SK-N-SH (cell line): ENCODE measurements at regions not wholly inside any gene's neighbourhood (a gene's known extent, or its start where the extent isn't known, plus 50 kb on each side); places are given as distances from the start of the nearest gene placed in this dataset.

Experiments
- CTCF ChIA-PET: fragments of 300-600, 350-600 bp; formaldehyde crosslinking; extraction: SDS; loops from one replicate; lab custom pipeline; 2021; lab: Yijun Ruan, JAX
- POLR2A ChIA-PET: fragments of 350-600 bp; sonication (Branson Sonifier 250); formaldehyde crosslinking; extraction: SDS; loops from one replicate; lab custom pipeline; 2020; ENCODE audit warnings: antibody characterized with exemption, inconsistent platforms; lab: Yijun Ruan, JAX
- DNase-seq: peaks from one replicate; pipeline ENCODE4 v3.0.0; 2012
- H2AFZ ChIP-seq: fragments of 200-600 bp; sonication (generic); 2 replicates; pipeline ENCODE4 v1.8.1; 2016; ENCODE audit warnings: antibody characterized with exemption, mild to moderate bottlenecking, low read depth
- H3F3A ChIP-seq: fragments of 200-600 bp; sonication (generic); replicated peaks from 2 replicates; pipeline ENCODE3; 2016; ENCODE audit warnings: antibody characterized with exemption, mild to moderate bottlenecking; ENCODE audit not compliant: insufficient read depth
- H3K27ac ChIP-seq, 2 experiments: fragments of 200-500 bp in 1 of 2; fragments of 200-600 bp in 1 of 2; sonication (Bioruptor generic) in 1 of 2; sonication (generic), shearing (Covaris generic) in 1 of 2; 2 replicates each; pipeline versions ENCODE4 v1.5.1 to v1.6.1; 2014 to 2016; ENCODE audit warnings: low read depth in 2 of 2, inconsistent platforms in 1 of 2, low read length in 1 of 2, mild to moderate bottlenecking in 1 of 2, mixed read lengths in 1 of 2
- H3K27me3 ChIP-seq: fragments of 200-600 bp; sonication (generic), shearing (Covaris generic); 2 replicates; pipeline ENCODE4 v1.6.1; 2016; ENCODE audit warnings: mixed run types; ENCODE audit not compliant: insufficient read depth
- H3K36me3 ChIP-seq, 2 experiments: fragments of 200-500 bp in 1 of 2; fragments of 200-600 bp in 1 of 2; sonication (Bioruptor generic) in 1 of 2; sonication (generic) in 1 of 2; replicated peaks in 1 of 2; 2 replicates each; pipeline versions ENCODE3 to v1.5.1; 2014 to 2016; ENCODE audit warnings: low read length in 1 of 2, mild to moderate bottlenecking in 1 of 2; ENCODE audit not compliant: insufficient read depth in 2 of 2, control insufficient read depth in 1 of 2
- H3K4me1 ChIP-seq, 2 experiments: fragments of 200-500 bp in 1 of 2; fragments of 200-600 bp in 1 of 2; sonication (Bioruptor generic) in 1 of 2; sonication (generic), shearing (Covaris generic) in 1 of 2; 2 replicates each; pipeline versions ENCODE4 v1.5.1 to v1.6.1; 2014 to 2016; ENCODE audit warnings: low read depth in 1 of 2, low read length in 1 of 2, mixed run types in 1 of 2; ENCODE audit not compliant: insufficient read depth in 2 of 2, control insufficient read depth in 1 of 2
- H3K4me2 ChIP-seq: fragments of 200-600 bp; sonication (generic), shearing (Covaris generic); 2 replicates; pipeline ENCODE4 v1.6.1; 2017; ENCODE audit warnings: mixed run types
- H3K4me3 ChIP-seq, 2 experiments: fragments of 200-500 bp in 1 of 2; fragments of 200-600 bp in 1 of 2; sonication (Bioruptor generic) in 1 of 2; sonication (generic), shearing (Covaris generic) in 1 of 2; 2 replicates each; pipeline versions ENCODE4 v1.5.1 to v1.8.1; 2014 to 2016; ENCODE audit warnings: low read depth in 2 of 2, inconsistent platforms in 1 of 2, low read length in 1 of 2, mild to moderate bottlenecking in 1 of 2, mixed read lengths in 1 of 2, moderate library complexity in 1 of 2
- H3K79me2 ChIP-seq: fragments of 200-600 bp; sonication (generic); 2 replicates; pipeline ENCODE4 v1.8.1; 2017; ENCODE audit warnings: mild to moderate bottlenecking; ENCODE audit not compliant: insufficient read depth
- H3K9ac ChIP-seq: fragments of 200-600 bp; sonication (generic); 2 replicates; pipeline ENCODE4 v1.6.1; 2017; ENCODE audit warnings: mixed run types
- H3K9me2 ChIP-seq: fragments of 200-600 bp; sonication (generic); 2 replicates; pipeline ENCODE4 v1.6.1; 2017; ENCODE audit warnings: mixed run types
- H3K9me3 ChIP-seq: fragments of 200-600 bp; sonication (generic); 2 replicates; pipeline ENCODE4 v1.6.1; 2017; ENCODE audit warnings: mixed run types, mild to moderate bottlenecking, moderate library complexity
- H4K20me1 ChIP-seq: fragments of 200-600 bp; sonication (generic); 2 replicates; pipeline ENCODE4 v1.6.1; 2017; ENCODE audit warnings: mild to moderate bottlenecking, mixed run types; ENCODE audit not compliant: insufficient read depth
- CHD2 ChIP-seq: fragments of 150-350 bp; IDR thresholded peaks from 2 replicates; pipeline ENCODE4 v1.6.1; 2018; ENCODE audit warnings: low read length; ENCODE audit not compliant: partially characterized antibody
- EP300 ChIP-seq, 2 experiments: IDR thresholded peaks; 2 replicates each; pipeline versions ENCODE4 v1.4.0 to v1.6.1; 2012; ENCODE audit warnings: borderline replicate concordance in 1 of 2, low read depth in 1 of 2, low read length in 1 of 2
- EZH2phosphoT487 ChIP-seq: fragments of 200-600 bp; sonication (generic); IDR thresholded peaks from 2 replicates; pipeline ENCODE4 v1.6.1; 2017; ENCODE audit warnings: low read depth, mixed run types, mild to moderate bottlenecking, antibody characterized with exemption, moderate library complexity, borderline replicate concordance
- FOXJ3 ChIP-seq: sonication (generic); formaldehyde crosslinking; IDR thresholded peaks from 2 replicates; pipeline ENCODE4 v1.5.1; 2020; ENCODE audit warnings: mild to moderate bottlenecking, missing genetic modification reagents
- GABPA ChIP-seq: IDR thresholded peaks from 2 replicates; pipeline ENCODE4 v1.4.0; 2012; ENCODE audit warnings: low read depth, mild to moderate bottlenecking
- GATA2 ChIP-seq: sonication (generic); formaldehyde crosslinking; IDR thresholded peaks from 2 replicates; pipeline ENCODE4 v1.5.0; 2020; ENCODE audit warnings: mild to moderate bottlenecking, missing genetic modification reagents
- JUND ChIP-seq: IDR thresholded peaks from 2 replicates; pipeline ENCODE4 v1.4.0; 2012
- MEF2A ChIP-seq: IDR thresholded peaks from 2 replicates; pipeline ENCODE4 v1.4.0; 2012; ENCODE audit warnings: low read depth, borderline replicate concordance
- MXI1 ChIP-seq: IDR thresholded peaks from 2 replicates; pipeline ENCODE4 v1.6.1; 2012; ENCODE audit warnings: mild to moderate bottlenecking, low read depth, low read length, improper control_type of control experiment
- NFIC ChIP-seq: IDR thresholded peaks from 2 replicates; pipeline ENCODE4 v1.4.0; 2012; ENCODE audit warnings: borderline replicate concordance
- RFX5 ChIP-seq: IDR thresholded peaks from 2 replicates; pipeline ENCODE4 v1.6.1; 2012; ENCODE audit warnings: mild to moderate bottlenecking, improper control_type of control experiment, low read length
- RXRA ChIP-seq: IDR thresholded peaks from 2 replicates; pipeline ENCODE4 v1.4.0; 2012; ENCODE audit warnings: low read depth, mild to moderate bottlenecking, borderline replicate concordance
- SIN3A ChIP-seq: IDR thresholded peaks from 2 replicates; pipeline ENCODE4 v1.6.1; 2012; ENCODE audit warnings: low read depth, mild to moderate bottlenecking, low read length, moderate library complexity, borderline replicate concordance
- SMC3 ChIP-seq: IDR thresholded peaks from 2 replicates; pipeline ENCODE4 v1.6.1; 2012; ENCODE audit warnings: low read depth, low read length, improper control_type of control experiment
- TEAD4 ChIP-seq: IDR thresholded peaks from 2 replicates; pipeline ENCODE4 v1.4.0; 2012; ENCODE audit warnings: mild to moderate bottlenecking, borderline replicate concordance; ENCODE audit not compliant: insufficient read depth
- WGBS: methylation state at CpG from one replicate; pipeline ENCODE4 v1.1.6; 2017; ENCODE audit warnings: low lambda C conversion rate; 5-methylcytosine and 5-hydroxymethylcytosine counted together
- TF ChIP-seq, protein P1 (sequence below): IDR thresholded peaks from 2 replicates; pipeline ENCODE4 v1.4.0; 2012; ENCODE audit warnings: low read depth, borderline replicate concordance
- TF ChIP-seq, protein P2 (sequence below): fragments of 150-350 bp; IDR thresholded peaks from 2 replicates; pipeline ENCODE4 v1.6.1; 2017; ENCODE audit warnings: antibody characterized with exemption, low read length, low read depth, borderline replicate concordance
- TF ChIP-seq, protein P3 (sequence below): fragments of 150-350 bp; IDR thresholded peaks from 2 replicates; pipeline ENCODE4 v1.6.1; 2016; ENCODE audit warnings: mild to moderate bottlenecking, low read depth, low read length
- TF ChIP-seq, protein P4 (sequence below): fragments of 200-600 bp; sonication (generic); IDR thresholded peaks from 2 replicates; pipeline ENCODE4 v1.6.1; 2017; ENCODE audit warnings: antibody characterized with exemption, mild to moderate bottlenecking, moderate library complexity
- TF ChIP-seq, protein P5 (sequence below): IDR thresholded peaks from 2 replicates; pipeline ENCODE4 v1.4.0; 2012; ENCODE audit warnings: low read depth, borderline replicate concordance

DNA sequence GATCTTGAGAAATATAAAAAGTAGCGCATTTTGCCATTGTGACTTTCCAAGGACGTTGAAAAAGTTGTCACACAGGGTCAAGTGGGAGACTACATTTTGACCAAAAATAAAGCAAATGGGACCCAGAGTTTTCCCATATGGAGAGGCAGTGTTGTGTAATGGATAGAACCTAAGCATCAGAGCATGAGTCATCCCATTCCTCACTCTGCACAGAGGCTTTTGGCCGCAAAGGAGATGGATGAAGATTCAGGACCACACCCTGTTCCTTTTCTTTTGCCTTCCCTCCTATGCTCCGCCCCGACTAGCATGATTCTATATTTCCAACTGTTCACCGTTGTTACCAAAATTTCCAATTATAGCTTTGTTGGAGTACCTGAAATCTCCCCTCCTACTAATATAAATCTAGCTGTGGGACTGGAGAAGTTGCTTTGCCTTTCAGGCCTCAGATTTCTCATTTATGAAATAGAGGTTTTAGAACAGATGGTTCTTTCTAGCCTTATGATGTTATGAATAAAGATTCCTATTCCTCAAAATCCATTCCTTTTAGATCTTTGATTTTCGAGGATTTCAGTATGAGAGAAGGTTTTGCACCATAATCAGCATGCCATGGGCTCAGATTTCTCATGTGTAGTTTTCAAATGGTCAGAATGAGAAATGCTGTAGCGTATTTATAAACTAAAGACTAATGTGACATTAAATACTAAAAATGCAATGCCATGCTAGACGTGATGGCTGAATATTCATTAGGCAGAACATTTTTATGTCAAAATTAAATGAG, 921.9 kb upstream of the TENM4 start:
- Histone ChIP-seq H3K79me2 (no peaks in the 10 kb centered on the region), H3K27ac (no peak overlapping the region), H3K36me3 (no peaks in the 10 kb centered on the region), H4K20me1 (no peaks in the 10 kb centered on the region), H3K4me2 (no peak overlapping the region), H3K9me3 (no peaks in the 10 kb centered on the region), H3F3A (no peaks in the 10 kb centered on the region), H3K4me3 (no peak overlapping the region), H3K27me3 (no peaks in the 10 kb centered on the region), H3K9ac (no peak overlapping the region), H3K9me2 (no peaks in the 10 kb centered on the region), H2AFZ (no peak overlapping the region), H3K4me1 (no peaks in the 10 kb centered on the region)
- ChIA-PET POLR2A (no interaction called here), CTCF (no interaction called here)
- no peak for DNase-seq
- TF ChIP-seq, protein P1, sequence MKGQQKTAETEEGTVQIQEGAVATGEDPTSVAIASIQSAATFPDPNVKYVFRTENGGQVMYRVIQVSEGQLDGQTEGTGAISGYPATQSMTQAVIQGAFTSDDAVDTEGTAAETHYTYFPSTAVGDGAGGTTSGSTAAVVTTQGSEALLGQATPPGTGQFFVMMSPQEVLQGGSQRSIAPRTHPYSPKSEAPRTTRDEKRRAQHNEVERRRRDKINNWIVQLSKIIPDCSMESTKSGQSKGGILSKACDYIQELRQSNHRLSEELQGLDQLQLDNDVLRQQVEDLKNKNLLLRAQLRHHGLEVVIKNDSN, result no peak
- TF ChIP-seq, protein P2, sequence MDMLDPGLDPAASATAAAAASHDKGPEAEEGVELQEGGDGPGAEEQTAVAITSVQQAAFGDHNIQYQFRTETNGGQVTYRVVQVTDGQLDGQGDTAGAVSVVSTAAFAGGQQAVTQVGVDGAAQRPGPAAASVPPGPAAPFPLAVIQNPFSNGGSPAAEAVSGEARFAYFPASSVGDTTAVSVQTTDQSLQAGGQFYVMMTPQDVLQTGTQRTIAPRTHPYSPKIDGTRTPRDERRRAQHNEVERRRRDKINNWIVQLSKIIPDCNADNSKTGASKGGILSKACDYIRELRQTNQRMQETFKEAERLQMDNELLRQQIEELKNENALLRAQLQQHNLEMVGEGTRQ, result no peak
- TF ChIP-seq, protein P3, sequence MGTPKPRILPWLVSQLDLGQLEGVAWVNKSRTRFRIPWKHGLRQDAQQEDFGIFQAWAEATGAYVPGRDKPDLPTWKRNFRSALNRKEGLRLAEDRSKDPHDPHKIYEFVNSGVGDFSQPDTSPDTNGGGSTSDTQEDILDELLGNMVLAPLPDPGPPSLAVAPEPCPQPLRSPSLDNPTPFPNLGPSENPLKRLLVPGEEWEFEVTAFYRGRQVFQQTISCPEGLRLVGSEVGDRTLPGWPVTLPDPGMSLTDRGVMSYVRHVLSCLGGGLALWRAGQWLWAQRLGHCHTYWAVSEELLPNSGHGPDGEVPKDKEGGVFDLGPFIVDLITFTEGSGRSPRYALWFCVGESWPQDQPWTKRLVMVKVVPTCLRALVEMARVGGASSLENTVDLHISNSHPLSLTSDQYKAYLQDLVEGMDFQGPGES, result no peak
- TF ChIP-seq FOXJ3 (no peak), GABPA (no peak), CHD2 (no peak), RFX5 (no peak), SIN3A (no peak), MXI1 (no peak), JUND (no peak), RXRA (no peak), EP300 (IDR thresholded peaks at IDR 0.05; ENCODE audit: borderline replicate concordance in 1 of 2, low read depth in 1 of 2, low read length in 1 of 2) (no peak), TEAD4 (no peak), MEF2A (no peak), EZH2phosphoT487 (no peak), SMC3 (no peak), NFIC (no peak), GATA2 (no peak)
- TF ChIP-seq, protein P4, sequence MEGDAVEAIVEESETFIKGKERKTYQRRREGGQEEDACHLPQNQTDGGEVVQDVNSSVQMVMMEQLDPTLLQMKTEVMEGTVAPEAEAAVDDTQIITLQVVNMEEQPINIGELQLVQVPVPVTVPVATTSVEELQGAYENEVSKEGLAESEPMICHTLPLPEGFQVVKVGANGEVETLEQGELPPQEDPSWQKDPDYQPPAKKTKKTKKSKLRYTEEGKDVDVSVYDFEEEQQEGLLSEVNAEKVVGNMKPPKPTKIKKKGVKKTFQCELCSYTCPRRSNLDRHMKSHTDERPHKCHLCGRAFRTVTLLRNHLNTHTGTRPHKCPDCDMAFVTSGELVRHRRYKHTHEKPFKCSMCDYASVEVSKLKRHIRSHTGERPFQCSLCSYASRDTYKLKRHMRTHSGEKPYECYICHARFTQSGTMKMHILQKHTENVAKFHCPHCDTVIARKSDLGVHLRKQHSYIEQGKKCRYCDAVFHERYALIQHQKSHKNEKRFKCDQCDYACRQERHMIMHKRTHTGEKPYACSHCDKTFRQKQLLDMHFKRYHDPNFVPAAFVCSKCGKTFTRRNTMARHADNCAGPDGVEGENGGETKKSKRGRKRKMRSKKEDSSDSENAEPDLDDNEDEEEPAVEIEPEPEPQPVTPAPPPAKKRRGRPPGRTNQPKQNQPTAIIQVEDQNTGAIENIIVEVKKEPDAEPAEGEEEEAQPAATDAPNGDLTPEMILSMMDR, result no peak
- TF ChIP-seq, protein P5, sequence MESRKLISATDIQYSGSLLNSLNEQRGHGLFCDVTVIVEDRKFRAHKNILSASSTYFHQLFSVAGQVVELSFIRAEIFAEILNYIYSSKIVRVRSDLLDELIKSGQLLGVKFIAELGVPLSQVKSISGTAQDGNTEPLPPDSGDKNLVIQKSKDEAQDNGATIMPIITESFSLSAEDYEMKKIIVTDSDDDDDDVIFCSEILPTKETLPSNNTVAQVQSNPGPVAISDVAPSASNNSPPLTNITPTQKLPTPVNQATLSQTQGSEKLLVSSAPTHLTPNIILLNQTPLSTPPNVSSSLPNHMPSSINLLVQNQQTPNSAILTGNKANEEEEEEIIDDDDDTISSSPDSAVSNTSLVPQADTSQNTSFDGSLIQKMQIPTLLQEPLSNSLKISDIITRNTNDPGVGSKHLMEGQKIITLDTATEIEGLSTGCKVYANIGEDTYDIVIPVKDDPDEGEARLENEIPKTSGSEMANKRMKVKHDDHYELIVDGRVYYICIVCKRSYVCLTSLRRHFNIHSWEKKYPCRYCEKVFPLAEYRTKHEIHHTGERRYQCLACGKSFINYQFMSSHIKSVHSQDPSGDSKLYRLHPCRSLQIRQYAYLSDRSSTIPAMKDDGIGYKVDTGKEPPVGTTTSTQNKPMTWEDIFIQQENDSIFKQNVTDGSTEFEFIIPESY, result no peak
- 34% methylated on average over 9 of the region's 9 CpGs for WGBS
